NCI-H1092 treated with DMSO at 0.1 percent for 48 hours (cell line): ENCODE measurements at regions not wholly inside any gene's neighbourhood (a gene's known extent, or its start where the extent isn't known, plus 50 kb on each side); places are given as distances from the start of the nearest gene placed in this dataset.

Experiments
- DNase-seq: peaks from one replicate; lab custom pipeline; 2025; lab: John Stamatoyannopoulos, UW

DNA sequence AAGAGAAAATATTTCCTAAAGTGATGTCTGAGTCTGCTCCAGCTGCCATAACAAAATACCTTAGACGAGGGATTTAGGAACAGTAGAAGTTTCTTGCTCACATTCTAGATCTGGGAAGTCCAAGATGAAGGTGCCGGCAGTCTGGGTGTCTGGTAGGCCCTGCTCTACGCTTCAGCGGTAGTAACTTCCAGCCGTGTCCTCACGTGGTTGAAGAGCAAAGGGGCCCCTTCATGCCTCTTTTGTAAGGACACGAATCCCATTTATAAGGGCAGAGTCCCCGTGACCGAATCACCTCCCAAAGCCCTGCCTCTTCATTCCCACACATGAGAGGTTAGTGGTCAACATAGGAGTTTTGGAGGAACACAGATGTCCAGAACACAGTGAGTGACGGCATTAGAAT is 52.2 kb upstream of the INPP5A start:
- no peak for DNase-seq

DNA sequence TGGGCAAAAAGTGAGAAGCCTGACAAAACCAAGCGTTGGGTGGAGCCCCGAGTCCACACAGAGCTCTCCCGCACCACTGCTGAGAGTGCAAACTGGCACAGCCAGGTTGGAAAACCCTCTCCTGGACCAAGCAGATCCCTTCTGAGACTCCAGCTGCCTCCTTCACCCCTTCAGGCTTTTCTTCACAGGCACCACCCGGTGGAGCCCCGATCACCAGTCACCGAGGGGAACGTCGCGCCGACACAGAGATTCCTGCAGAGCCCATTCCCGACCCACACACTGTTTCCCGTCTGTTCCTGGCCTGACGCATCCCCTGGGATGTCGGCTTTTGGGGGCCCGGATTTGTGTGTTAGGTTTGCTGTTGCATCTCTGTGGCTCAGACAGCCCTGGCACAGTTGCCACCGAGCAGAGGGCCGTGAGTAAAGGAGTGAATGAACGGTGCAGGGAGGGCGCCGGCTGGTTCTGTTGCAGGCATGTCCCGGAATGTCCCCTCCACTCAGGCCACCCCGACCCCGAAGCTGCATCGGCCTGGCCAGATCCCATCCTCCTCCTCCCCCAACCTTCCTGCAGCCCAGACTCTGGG is 51.0 kb upstream of the INPP5A start:
- no peak for DNase-seq

DNA sequence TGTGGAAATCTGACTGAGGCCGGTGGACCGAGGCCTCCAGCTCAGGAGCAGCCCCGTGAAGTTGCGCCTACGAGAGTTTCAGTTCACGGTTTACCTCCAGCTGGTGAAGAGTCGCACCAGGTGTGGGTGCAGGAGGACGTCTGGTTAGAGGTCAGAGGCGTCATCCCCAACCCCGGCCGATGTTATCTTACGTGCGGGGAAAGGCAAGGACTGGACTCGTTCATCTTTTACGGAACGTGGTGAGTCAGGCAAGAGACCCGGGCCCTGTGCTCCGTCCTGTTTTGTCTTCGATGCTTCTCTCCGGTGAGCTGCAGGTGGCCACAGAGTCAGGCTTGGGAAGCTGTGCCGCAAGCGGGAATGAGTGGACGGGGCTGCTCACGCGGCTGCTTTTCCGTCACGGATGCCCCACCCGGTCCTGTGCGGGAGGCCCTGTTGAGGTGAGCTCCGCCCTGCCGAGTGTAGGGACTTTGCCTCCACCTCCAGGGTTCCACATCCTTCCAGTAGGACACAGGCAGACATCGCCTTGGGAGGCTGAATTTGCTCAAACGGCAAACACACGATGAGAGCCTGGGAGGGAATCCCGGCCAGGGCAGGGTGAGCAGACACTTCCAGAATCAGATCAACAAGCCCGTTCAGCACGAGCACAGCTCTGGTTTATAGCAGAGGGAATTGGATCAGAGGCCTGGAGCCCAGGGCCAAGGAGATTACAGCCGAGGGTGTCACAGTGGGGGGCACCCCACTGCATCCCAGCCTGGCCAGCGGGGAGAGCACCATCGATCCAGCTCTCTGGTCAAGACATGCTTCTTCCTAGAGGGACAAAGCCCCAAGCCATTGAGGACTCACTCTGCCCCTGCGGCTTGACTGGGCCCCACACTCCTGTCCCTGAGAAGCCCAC is 50.1 kb upstream of the INPP5A start:
- DNase-seq: no peak
